ENCODE measurements at regions not wholly inside any gene's neighbourhood (a gene's known extent, or its start where the extent isn't known, plus 50 kb on each side); places are given as distances from the start of the nearest gene placed in this dataset.
A peak's percentile ranks its signal among the peaks of the same experiment; 100 is the strongest.

GRCh38 chr14:101506926-101507835 is 54.1 kb upstream of the DIO3 start:
- intact Hi-C loops (cut with DNase I): no loop called here
- Histone ChIP-seq H3K27me3 (no peaks in the 10 kb centered on the region), H3K27ac (peak overlapping the region in 1 of 3 donors; percentile 58), H3K9me3 (no peaks in the 10 kb centered on the region), H3K4me1 (peaks cover 0 to 19% (median 8%) of the 10 kb centered on the region in 4 donors), H3K36me3 (no peaks in the 10 kb centered on the region), H3K4me3 (no peak overlapping the region)
- WGBS (ENCODE audit: insufficient coverage, low coverage, low lambda C conversion rate, missing lambda C conversion rate): 86% methylated on average over 1 of the region's 27 CpGs
- DNase-seq: peak; percentile 10 to 58 (median 41)
- no peak for ATAC-seq
- no peak for TF ChIP-seq CTCF (IDR thresholded peaks at IDR 0.05)
- TF ChIP-seq POLR2A (IDR thresholded peaks at IDR 0.05): no peak

DNA sequence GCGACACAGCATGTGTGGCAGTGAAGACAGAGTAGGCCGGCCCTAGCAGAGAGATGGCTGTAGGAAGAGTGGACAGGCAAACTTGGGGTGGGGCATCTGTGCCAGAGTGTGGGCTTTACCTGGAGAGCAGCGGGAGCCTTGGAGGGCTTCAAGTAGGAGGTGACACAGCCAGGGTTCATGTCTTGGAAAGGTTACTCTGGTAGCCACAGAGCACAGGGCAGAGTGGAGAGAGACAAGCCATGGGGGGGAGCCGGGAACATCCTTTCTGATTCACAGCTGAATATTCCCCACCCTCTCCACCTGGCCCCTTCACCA is 53.5 kb upstream of the DIO3 start:
- Histone ChIP-seq H3K36me3 (no peaks in the 10 kb centered on the region), H3K4me3 (no peak overlapping the region), H3K27ac (no peak overlapping the region), H3K4me1 (peaks cover 0 to 19% (median 8%) of the 10 kb centered on the region in 4 donors), H3K9me3 (no peaks in the 10 kb centered on the region), H3K27me3 (no peaks in the 10 kb centered on the region)
- ATAC-seq (no peak), DNase-seq (peak in 2 of 3 donors; percentile 22 to 29)
- 80% methylated on average over 2 of the region's 4 CpGs for WGBS (ENCODE audit: insufficient coverage, low coverage, low lambda C conversion rate, missing lambda C conversion rate)
- TF ChIP-seq POLR2A (IDR thresholded peaks at IDR 0.05): no peak
- TF ChIP-seq CTCF (IDR thresholded peaks at IDR 0.05): no peak
- intact Hi-C loops (cut with DNase I): no loop called here

DNA sequence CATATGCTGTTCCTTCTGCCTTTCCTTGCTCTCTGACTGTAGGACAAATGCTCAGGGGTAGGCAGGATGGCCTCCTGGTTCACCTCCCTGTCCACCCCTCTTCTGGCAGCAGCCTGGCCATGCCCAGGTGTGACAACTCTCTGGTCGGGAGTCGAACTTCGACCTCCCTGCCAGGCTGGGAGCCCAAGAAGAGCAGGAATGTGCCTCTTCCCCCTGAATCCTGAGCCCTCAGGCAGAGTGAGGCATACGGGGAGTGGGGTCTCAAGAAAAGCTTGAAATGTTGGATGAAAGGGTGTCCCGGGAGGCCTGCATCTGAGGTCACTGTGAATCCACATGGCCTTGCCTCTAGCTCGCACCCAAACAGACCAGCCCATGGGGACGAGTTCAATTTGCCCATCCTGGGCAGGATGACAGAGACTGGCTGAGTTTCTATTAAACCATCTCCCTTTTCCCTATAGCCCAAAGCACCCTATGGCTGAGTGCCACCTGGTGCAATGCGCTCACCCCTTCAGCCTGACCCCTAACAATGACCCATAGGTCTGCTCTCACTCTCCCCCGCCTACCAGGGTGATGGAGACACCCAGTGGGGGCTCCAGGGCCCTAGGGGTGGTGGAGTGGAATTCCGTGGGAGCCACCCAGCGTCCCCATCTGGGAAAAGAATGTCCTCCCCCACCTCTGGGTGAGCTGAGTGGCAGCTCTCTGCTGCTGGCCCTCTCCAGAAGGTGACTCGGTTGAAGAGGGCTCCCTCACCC is 52.9 kb upstream of the DIO3 start:
- Histone ChIP-seq H3K4me1 (peaks cover 0 to 19% (median 8%) of the 10 kb centered on the region in 4 donors), H3K4me3 (no peak overlapping the region), H3K27ac (no peak overlapping the region), H3K27me3 (no peaks in the 10 kb centered on the region), H3K9me3 (no peaks in the 10 kb centered on the region), H3K36me3 (no peaks in the 10 kb centered on the region)
- TF ChIP-seq POLR2A (IDR thresholded peaks at IDR 0.05): no peak
- no peak for TF ChIP-seq CTCF (IDR thresholded peaks at IDR 0.05)
- DNase-seq: peak; percentile 19 to 55 (median 52)
- intact Hi-C loops (cut with DNase I): no loop called here
- 33% methylated on average over 3 of the region's 12 CpGs for WGBS (ENCODE audit: insufficient coverage, low coverage, low lambda C conversion rate, missing lambda C conversion rate)
- no peak for ATAC-seq

DNA sequence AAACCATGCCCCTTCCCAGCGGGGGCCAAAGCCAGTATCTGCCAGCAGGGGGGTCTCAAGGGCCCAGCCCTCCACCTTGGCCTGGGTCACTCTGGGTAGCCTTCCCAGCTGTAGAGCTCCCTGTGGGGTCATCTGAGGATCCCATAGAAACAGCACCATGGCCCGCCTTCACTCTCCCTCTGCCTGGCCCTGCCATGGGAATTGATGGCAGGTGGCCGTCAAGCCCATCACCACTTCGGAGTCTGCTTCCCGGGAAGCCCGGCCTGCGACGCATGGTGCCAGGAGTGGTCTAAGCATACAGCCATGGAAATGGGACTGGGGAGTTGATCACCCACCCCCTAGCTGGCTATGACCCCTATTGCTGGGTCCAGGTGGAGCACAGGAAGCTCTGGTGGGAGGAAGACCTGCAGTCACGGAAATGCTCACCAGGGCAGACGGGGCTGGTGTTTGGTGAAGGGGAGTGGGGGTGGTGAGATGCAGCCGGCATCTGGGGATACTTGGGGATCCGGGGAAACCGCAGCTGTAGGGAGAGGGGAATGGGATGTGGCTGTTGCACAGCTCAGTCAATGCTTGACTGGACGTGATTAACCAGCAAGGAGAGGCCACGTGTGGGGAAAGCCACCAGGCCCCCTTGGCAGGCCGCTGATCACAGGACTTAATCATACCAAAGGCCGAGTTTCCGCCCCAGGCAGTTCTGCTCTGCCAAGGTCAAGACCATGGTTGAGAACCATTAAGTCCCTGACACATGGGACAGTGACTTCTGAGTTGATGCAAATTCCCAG is 52.2 kb upstream of the DIO3 start:
- ATAC-seq: no peak
- Histone ChIP-seq H3K36me3 (no peaks in the 10 kb centered on the region), H3K9me3 (no peaks in the 10 kb centered on the region), H3K27ac (no peak overlapping the region), H3K4me3 (no peak overlapping the region), H3K27me3 (no peaks in the 10 kb centered on the region), H3K4me1 (peaks cover 0 to 19% (median 8%) of the 10 kb centered on the region in 4 donors)
- WGBS (ENCODE audit: insufficient coverage, low coverage, low lambda C conversion rate, missing lambda C conversion rate): 72% methylated on average over 4 of the region's 18 CpGs
- intact Hi-C loops (cut with DNase I): no loop called here
- DNase-seq: peak in 2 of 3 donors; percentile 37 to 46
- no peak for TF ChIP-seq CTCF (IDR thresholded peaks at IDR 0.05)

Measured in right lobe of liver (tissue), 6 donors.